Middle frontal gyrus (tissue), 1 donor: ENCODE measurements at regions not wholly inside any gene's neighbourhood (a gene's known extent, or its start where the extent isn't known, plus 50 kb on each side); places are given as distances from the start of the nearest gene placed in this dataset.

Source experiments
- DNase-seq: peaks from one replicate; pipeline ENCODE4 v3.0.0-alpha.2; 2015; ENCODE audit warnings: low spot score; ENCODE audit errors: extremely low spot score

DNA sequence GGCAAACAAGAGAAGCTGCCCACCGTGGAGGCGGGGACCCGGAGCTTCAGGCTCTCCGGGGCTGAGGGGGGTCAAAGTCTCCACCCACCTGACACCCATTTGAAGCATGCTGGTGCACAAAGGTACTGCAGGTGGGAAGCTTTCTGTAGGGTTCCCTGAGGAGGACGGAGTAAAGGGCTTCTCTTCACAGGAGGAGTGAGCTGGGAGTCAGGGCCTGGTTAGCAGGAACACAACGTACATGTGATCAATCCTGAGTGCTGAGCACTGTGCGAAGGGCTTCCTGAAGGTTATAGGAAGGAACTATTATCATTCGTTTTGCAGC, 252.9 kb upstream of the RPL38 start:
- no peak for DNase-seq

DNA sequence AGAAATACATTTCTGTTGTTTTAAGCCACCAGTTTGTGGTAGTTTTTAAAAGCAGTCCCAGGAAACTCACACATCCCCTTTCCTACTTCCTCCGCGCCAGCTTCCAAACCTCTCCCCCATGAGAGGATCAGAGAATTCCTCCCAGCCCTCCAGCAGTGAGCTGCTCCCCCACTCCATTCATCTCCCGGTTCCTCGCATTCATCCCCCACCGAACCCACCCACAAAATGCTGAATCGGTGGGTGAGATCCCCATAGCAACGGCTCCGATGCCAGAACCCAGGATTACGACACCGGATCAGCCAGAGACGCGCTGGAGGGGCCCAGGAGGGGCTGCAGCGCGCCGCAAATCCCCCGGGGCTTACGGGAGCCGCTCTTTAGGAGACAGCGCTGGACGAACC, 251.4 kb upstream of the RPL38 start:
- no peak for DNase-seq

DNA sequence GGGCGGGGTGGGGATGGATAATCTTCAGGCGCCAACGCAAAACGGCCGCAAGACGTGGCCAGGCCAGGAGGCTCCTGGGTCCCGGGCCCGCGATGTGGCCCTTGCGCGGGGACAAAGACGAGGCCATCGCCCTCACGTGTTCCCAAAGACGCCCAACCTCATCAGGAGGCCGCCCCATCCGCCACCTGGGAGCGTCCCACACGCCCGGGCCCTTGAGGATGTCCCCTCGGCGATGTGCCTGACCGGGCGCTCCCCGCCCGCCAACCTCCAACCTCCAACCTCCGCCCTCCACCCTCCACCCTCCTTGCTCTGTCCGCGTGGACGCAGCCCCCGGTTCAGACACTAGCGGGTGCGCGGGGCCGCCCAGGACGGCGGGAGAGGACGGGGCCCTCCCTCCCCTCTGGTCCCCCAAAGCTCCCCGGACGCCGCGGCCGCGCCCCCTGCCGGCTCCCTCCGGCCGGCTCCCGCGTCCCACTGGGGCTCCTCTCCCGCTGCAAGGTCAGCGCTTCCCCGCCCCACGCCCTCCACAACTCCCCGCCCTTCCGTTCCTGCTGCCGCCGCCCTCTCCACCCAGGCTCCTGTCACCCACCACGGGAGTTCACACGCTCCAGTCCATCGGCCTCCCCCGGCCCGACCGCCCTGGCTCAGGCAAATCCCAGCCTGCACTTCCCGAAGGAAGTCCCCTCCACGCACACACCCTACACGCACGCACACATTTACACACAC, 250.8 kb upstream of the RPL38 start:
- no peak for DNase-seq

DNA sequence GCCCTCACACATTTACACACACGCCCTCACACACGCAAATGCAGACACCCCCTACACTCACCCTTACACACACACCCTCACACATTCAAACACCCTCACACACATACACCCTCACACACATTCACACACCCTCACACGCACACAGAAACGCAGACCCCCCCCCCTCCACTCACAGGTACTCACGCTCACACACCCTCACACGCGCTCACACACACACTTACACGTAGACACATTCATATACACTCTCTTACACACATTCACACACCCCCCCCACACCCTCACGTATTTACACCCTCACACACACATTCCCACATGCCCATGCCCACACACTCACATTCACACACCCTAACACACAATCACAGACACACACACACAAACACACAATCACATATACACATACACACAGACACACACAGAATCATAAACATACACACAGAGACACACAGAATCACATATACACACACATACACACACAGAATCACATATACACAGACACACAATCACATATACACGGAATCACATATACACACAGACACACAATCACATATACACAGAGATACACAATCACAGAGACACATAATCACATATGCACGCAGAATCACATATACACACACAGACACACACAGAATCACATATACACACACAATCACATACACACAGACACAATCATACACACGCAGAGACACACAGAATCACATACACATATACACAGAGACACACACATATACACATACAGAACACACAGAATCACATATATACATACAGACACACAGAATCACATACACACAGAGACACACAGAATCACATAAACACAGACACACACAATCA, 250.1 kb upstream of the RPL38 start:
- no peak for DNase-seq

DNA sequence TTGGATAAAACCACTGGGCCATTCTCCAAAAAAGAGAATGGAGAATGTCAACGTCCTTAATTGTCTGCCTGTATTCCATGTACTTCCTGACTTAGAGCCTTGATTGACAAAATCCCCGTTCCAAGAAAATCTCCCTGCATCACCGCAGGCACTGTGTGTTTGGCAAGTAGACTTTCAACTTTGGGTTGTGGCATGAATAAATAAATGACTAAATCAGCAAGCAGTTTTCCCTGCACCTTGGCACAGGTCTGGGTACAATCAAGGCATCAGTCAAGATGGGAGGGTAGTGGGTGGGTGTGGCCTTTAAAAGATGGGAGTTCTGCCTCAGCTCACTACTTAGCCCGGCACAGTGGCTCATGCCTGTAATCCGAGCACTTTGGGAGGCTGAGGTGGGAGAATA, 248.5 kb upstream of the RPL38 start:
- DNase-seq = no peak

DNA sequence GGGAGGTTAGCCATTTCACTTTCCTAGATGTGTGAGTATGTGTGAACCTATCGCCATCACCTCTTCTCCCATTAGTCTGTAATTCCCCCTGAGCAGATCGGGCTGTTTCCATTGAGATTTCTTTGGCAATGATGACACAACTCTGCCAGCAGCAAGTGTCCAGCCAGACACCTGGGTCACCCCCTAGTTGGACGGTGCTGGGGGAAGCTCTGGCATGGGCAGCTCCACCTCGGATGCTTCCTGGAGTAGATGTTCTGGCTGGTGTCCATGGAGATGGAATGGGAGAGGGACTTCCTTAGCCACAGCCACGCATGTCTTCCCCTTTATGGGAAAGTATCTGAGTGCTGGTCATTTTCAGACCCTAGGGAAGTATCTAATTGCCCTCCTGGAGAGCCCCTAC, 247.9 kb upstream of the RPL38 start:
- no peak for DNase-seq

DNA sequence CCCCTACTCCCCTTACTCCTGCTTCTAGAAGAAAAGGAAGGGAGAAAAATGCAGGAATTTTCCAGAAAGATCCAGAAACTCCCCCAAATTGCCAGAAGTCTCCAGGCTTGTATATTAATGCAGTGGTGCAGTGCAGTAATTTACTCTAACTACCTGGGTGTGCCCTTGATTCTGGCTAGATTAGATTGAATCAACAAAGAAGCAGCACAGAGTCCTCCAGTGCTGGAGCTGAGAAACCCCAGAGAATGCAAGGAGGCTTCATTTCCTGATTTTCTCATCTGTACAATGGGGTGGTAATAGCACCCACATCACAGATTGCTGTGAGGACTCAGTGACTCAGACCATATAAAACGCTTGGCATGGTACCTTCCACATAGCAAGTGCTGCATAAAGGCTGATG, 247.3 kb upstream of the RPL38 start:
- no peak for DNase-seq

DNA sequence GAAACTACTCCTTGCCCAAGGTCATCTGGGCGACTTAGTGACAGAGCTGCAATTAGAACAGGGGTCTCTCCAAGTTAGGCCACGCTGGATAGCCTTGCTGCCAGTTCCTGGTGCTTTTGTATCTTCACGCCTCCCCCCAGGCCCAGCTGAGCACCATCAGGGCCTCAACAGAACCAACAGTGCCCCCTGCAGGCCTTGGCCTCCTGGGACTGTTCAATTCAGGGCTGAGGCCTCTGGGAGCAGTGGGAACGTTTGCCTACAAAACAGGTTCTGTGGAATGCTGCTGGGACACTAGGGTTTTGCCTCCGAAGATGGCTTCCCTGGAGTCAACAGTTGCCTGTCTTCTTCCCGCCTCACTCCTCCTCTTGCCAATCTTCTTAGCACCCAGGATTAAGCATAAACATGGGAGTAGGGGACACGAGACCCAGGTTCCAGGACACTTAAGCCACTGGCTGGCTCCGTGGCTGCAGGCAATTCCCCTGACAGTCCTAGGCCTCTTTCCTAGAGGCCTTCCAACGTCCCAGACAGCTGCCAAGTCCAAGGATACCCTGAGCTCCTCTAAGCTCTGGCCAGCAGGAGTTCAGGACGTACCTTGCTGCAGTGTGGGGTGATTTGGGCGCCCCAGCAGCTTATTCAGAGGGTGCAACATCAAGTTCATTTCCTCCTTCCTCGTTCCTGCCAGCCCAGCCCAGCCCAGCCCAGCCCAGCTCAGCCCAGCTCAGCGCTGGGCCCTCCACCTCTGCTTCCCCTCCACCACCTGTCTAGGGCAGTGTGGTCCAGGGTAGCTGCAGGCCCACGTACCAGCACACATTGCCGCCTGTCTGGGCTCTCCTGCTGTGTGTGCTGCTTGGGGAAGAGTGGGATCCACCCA, 246.6 kb upstream of the RPL38 start:
- peak; percentile 56 for DNase-seq

DNA sequence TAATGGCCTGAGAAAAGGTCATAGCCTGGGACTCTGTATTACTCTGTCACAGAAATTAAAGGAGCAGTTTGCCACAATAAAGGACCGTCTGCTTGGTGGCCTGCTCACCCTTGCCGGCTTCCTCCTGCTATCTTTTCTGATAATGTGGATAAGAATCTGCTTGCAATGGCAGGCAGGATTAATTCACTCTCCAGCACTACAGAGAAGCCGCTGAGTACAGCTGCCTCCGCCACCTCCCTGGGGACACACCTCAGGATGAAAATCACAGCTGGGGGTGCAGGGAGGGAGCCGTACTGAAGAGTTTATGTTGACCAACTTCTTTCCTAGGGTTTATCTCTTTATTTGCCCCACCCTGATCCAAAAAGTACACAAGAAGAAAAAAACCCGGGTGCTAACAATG, 245.9 kb upstream of the RPL38 start:
- DNase-seq = no peak

DNA sequence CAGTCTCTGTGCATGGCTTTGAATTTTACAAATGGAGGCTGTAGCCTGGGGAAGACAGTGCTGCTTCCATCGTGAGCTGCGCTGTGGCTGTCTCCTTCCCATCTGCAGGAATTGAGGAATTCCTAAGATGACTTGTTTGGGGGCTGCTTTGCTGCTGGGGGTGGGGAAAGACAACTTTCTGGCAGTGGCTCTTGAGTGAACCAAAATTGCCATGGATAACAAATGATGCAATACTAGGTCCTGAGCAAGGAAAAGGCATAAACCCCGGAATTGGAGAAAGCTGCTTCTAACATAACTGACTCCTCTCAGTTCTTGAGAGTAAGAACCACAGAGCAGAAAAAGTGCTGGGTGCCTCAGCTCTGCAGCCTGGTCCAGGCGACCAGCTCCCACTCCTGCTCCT, 245.0 kb upstream of the RPL38 start:
- DNase-seq = no peak

DNA sequence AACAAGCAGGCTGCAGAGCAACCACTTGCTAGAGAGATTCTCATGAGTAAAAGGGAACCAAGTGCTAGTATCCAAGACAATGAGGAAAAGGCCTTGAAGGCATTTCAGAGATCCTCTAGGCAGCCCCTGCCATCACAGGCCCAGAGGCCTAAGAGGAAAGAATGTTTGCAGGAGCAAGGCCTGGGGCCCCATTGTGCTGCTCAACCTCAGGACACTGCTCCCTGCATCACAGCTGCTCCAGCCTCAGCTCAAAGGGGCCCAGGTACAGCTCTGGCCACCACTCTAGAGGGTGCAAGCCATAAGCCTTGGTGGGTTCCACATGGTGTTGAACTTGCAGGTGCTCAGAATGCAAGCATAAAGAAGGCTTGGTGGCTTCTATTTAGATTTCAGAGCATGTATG, 243.0 kb upstream of the RPL38 start:
- no peak for DNase-seq

DNA sequence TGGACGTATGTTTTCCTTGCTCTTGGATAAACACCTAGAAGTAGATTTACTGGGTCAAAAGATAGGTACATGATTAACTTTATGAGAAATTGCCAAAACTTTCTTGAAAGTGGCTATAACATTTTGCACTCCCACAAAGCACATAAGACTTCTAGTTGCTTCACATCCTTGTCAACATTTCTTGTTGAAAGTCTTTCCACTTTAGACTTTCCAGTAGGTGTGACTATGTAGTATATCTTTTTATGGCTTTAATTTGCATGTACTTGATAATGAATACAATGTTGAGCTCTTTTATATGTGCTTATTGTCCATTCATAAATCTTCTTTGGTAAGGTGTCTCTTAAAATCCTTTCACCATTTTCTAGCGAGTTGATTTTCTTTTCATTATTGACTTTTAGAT, 241.2 kb upstream of the RPL38 start:
- no peak for DNase-seq

DNA sequence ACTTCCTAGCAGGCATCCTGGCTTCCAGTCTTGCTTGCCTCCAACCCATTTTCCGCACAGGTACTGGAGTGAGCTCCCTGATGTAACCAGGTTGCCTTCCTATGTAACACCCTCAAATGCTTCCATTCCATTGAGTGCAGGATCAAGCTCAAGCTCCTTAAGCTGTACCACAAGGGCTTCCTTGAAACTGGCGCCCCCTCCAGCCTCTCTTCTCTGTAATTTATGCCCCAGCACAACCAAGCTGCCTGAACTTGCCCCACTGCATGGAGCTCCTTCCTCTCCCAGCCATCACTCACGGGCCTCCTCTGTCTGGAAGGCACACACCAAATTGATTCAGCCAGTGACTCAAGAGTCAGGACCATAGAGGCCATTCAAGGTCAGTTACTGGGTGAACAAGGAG, 234.8 kb upstream of the RPL38 start:
- DNase-seq = no peak

DNA sequence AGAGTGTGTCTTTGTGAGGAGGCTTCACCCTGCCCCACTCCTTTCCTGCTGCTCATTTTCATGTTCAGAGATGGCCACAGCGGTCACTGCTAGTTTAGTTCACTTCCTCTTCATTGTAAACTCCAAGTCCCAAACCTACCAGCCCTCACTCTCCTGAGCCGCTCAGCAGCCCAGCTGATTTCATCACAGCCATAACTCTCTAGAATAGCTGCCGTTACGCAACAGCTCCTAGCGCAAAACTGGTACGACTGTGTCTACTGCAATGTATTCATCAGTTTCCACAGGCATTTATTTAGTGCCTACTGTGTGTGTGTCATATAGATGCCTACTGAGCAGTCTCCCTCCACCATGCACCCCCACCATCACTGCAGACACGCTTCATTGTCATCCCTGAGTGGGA, 233.5 kb upstream of the RPL38 start:
- DNase-seq = no peak

DNA sequence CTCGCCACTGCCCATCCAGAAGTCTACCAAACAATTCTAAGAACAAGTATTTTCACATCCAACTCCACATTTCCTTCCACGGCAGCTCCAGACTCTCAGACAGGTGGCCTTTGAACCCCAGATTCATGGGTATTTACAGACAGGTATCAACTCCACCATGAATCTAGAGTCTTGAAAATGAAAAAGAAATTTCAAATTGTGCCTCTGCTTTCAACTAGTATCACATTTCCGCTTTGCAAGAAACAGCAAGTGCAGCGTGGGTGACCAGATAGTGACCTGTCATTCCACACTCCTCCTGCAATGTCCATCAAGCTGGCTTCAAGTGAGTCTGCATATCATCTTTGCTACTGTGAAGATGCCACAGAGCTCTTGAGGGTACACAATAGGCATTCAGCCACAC, 232.4 kb upstream of the RPL38 start:
- no peak for DNase-seq

DNA sequence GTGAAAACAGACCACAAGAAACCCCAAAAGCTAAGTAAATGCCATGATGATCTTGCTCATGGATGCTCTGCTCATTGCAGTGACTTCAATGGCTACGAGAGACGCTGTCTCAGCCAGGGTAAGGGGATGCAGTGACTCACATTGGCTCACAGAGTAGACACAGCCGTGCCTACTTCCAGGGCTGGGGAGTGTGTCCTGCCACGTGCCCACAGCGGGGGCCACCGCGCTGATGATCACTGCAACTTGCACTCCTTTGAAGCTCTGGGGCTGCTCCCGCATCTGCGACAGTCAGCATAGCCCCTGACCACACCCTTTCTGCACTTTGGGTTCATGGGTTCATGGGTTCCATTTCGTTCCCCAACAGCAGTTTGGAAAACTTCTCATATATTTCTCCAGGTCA, 231.4 kb upstream of the RPL38 start:
- no peak for DNase-seq

DNA sequence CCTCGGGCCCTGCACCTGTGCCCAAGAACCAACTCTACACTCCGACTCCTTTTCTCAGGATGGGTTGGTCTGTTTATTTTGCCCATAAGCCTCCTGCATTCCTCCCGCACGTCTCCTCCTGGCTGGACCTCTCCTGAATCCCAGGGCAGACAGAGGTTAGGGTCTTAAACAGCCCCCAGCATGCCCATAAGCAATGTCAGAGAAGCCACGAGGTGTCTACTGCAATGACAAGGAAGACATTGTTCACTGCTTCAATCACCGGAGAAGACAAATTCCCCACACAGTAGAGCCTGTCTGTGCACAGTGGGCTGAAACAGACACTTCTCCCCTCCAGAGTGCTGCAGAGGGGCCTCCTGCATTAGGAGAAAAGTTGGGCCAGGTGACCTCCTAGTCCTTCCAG, 230.6 kb upstream of the RPL38 start:
- no peak for DNase-seq

DNA sequence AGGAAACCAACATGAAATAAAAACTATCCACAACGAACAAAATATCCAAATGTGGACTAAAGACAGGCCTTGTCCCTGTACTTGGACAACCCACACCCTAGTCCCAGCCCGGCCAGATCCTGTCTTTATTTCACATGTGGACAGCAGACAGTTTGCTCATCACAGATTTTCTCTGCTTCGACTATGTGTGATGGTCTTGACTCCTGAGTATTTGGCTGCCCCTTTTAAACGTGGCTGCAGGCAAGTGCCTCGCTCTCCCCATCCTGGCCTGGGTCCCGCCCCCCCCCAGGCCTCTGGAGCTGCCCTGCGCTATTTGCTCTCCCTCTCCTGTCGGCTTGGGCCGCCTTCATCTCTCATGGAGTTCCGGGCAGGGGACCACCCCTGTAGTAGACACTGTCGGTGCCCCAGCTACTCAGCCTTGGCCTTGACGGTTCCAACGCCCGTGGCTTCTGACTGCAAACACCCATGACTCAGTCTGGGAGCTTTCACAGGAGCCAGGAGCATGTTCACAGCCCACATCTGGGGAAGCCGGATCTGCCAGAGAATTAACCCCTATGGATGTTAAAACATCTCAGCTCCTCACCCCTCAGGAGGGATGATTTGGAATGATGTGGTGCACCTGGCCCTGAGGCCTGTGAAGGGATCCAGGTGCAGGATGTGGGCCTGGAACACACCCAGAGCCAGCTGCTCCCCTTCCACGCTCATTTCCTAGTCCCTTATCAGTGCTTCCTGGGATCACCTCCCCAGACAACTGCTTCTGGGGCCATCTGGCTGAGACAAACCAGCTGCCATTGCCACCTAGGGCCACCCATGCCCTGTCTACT, 229.7 kb upstream of the RPL38 start:
- no peak for DNase-seq

DNA sequence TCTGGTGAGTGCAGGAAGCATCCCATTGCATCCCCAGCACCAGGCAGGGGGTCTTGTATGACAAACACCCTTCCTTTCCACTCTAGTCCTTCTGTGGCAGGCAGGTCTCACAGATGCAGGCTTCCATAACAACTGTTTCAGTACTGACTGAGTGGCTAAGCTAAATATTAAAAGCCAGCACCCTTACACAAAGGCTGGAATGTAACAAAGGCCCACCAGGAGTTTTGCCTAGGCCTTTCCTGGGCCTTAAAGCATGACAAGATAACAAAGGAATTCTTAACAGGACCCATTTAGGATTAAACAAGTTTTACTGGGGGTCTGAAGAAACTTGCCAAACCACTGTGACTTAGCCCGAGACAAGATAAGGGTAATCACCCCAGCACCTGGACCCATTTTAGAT, 228.9 kb upstream of the RPL38 start:
- DNase-seq = no peak

DNA sequence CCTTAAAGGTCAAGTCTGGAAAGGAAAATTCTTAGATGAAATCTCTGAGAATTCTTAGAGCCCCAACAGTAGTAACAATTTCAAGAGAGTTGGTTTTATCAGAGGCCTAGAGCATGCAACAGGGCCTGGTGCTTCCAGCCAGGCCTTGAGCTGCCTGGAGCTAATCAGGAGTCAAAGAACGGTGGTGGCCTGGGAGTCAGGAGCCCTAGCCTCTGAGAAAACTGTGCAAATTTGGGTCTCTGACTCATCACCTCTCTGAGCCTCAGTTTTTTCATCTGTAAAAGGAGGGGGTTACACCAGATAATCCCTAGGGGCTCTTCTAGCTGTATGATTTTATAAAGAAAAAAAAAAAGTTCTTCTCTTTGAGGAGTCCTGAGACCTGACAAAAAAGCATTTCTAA, 227.3 kb upstream of the RPL38 start:
- no peak for DNase-seq
